ENCODE measurements at regions not wholly inside any gene's neighbourhood (a gene's known extent, or its start where the extent isn't known, plus 50 kb on each side); places are given as distances from the start of the nearest gene placed in this dataset.
A peak's percentile ranks its signal among the peaks of the same experiment; 100 is the strongest.

GRCh38 chr10:118238573-118239235, 103.4 kb downstream of the FAM204A start:
- H3K4me3 ChIP-seq (ENCODE audit: insufficient read depth in 1 of 2, low read depth in 1 of 2, low read length in 2 of 2), result no peak overlapping the region
- H2AFZ ChIP-seq (ENCODE audit: low read depth, low read length), result no peak overlapping the region
- DNase-seq, result peak; percentile 8
- H2AK5ac ChIP-seq (ENCODE audit: low read length, severe bottlenecking), result no peak overlapping the region
- no peak overlapping the region for H3K27ac ChIP-seq (ENCODE audit: low read length, poor library complexity, severe bottlenecking)
- no peak overlapping the region for H3K4ac ChIP-seq (ENCODE audit: low read depth in 1 of 2, low read length in 2 of 2)
- H2BK12ac ChIP-seq (ENCODE audit: low read length in 2 of 2), result no peak overlapping the region
- no peaks in the 10 kb centered on the region for H3K9me3 ChIP-seq (ENCODE audit: control insufficient read depth, low read length)
- H4K91ac ChIP-seq (ENCODE audit: low read length), result no peak overlapping the region
- no peaks in the 10 kb centered on the region for H3K4me1 ChIP-seq (ENCODE audit: control insufficient read depth, insufficient read depth, low read depth, low read length)
- no peak overlapping the region for H4K8ac ChIP-seq (ENCODE audit: low read length)
- 74% methylated on average over 11 of the region's 13 CpGs for WGBS
- H3K36me3 ChIP-seq (ENCODE audit: control insufficient read depth in 1 of 2, insufficient read depth in 2 of 2, low read depth in 1 of 2, low read length in 2 of 2), result no peaks in the 10 kb centered on the region
- no peak overlapping the region for H2BK120ac ChIP-seq (ENCODE audit: low read depth, low read length)
- H3K27me3 ChIP-seq (ENCODE audit: control insufficient read depth in 1 of 2, insufficient read depth in 1 of 2, low read length in 2 of 2), result peaks cover 21 to 30% of the 10 kb centered on the region in 2 experiments
- H3K18ac ChIP-seq (ENCODE audit: low read depth in 1 of 2, low read length in 2 of 2), result no peak overlapping the region
- no peak overlapping the region for H2BK5ac ChIP-seq (ENCODE audit: low read depth, low read length, poor library complexity, severe bottlenecking)
- no peak overlapping the region for H3K4me2 ChIP-seq (ENCODE audit: low read length, poor library complexity, severe bottlenecking)
- no peak overlapping the region for H3K23ac ChIP-seq (ENCODE audit: low read length in 2 of 2)
- H3K9ac ChIP-seq (ENCODE audit: low read length), result peak overlapping the region; percentile 23
- H3K79me1 ChIP-seq (replicated peaks; ENCODE audit: low read length, poor library complexity, severe bottlenecking), result no peaks in the 10 kb centered on the region
- H3K14ac ChIP-seq (ENCODE audit: low read length in 2 of 2), result no peak overlapping the region
- H2BK15ac ChIP-seq (ENCODE audit: low read depth, poor library complexity, severe bottlenecking), result no peak overlapping the region

GRCh38 chr10:118237930-118238329, 104.2 kb downstream of the FAM204A start:
- Histone ChIP-seq H2BK5ac (ENCODE audit: low read depth, low read length, poor library complexity, severe bottlenecking) (no peak overlapping the region), H3K23ac (ENCODE audit: low read length in 2 of 2) (peak overlapping the region in 1 of 2 experiments; percentile 16), H3K14ac (ENCODE audit: low read length in 2 of 2) (no peak overlapping the region), H3K4ac (ENCODE audit: low read depth in 1 of 2, low read length in 2 of 2) (no peak overlapping the region), H4K91ac (ENCODE audit: low read length) (no peak overlapping the region), H3K4me2 (ENCODE audit: low read length, poor library complexity, severe bottlenecking) (no peak overlapping the region), H2BK15ac (ENCODE audit: low read depth, poor library complexity, severe bottlenecking) (no peak overlapping the region), H3K79me1 (replicated peaks; ENCODE audit: low read length, poor library complexity, severe bottlenecking) (no peaks in the 10 kb centered on the region), H4K8ac (ENCODE audit: low read length) (no peak overlapping the region), H3K4me1 (ENCODE audit: control insufficient read depth, insufficient read depth, low read depth, low read length) (no peaks in the 10 kb centered on the region), H2AFZ (ENCODE audit: low read depth, low read length) (no peak overlapping the region), H2BK12ac (ENCODE audit: low read length in 2 of 2) (no peak overlapping the region), H3K27me3 (ENCODE audit: control insufficient read depth in 1 of 2, insufficient read depth in 1 of 2, low read length in 2 of 2) (peaks cover 18 to 22% of the 10 kb centered on the region in 2 experiments), H3K36me3 (ENCODE audit: control insufficient read depth in 1 of 2, insufficient read depth in 2 of 2, low read depth in 1 of 2, low read length in 2 of 2) (no peaks in the 10 kb centered on the region), H3K18ac (ENCODE audit: low read depth in 1 of 2, low read length in 2 of 2) (no peak overlapping the region), H2BK120ac (ENCODE audit: low read depth, low read length) (no peak overlapping the region), H3K4me3 (ENCODE audit: insufficient read depth in 1 of 2, low read depth in 1 of 2, low read length in 2 of 2) (no peak overlapping the region), H3K27ac (ENCODE audit: low read length, poor library complexity, severe bottlenecking) (no peak overlapping the region), H2AK5ac (ENCODE audit: low read length, severe bottlenecking) (no peak overlapping the region), H3K9me3 (ENCODE audit: control insufficient read depth, low read length) (no peaks in the 10 kb centered on the region), H3K9ac (ENCODE audit: low read length) (no peak overlapping the region)
- 80% methylated on average over 5 of the region's 5 CpGs for WGBS
- no peak for DNase-seq

GRCh38 chr10:118234683-118235082, 107.4 kb downstream of the FAM204A start:
- Histone ChIP-seq H4K8ac (ENCODE audit: low read length) (no peak overlapping the region), H3K4me1 (ENCODE audit: control insufficient read depth, insufficient read depth, low read depth, low read length) (no peaks in the 10 kb centered on the region), H3K14ac (ENCODE audit: low read length in 2 of 2) (no peak overlapping the region), H3K27me3 (ENCODE audit: control insufficient read depth in 1 of 2, insufficient read depth in 1 of 2, low read length in 2 of 2) (peaks cover 14 to 15% of the 10 kb centered on the region in 2 experiments), H3K9me3 (ENCODE audit: control insufficient read depth, low read length) (no peaks in the 10 kb centered on the region), H2BK12ac (ENCODE audit: low read length in 2 of 2) (no peak overlapping the region), H3K79me1 (replicated peaks; ENCODE audit: low read length, poor library complexity, severe bottlenecking) (no peaks in the 10 kb centered on the region), H3K4me3 (ENCODE audit: insufficient read depth in 1 of 2, low read depth in 1 of 2, low read length in 2 of 2) (no peak overlapping the region), H4K91ac (ENCODE audit: low read length) (no peak overlapping the region), H2BK120ac (ENCODE audit: low read depth, low read length) (no peak overlapping the region), H3K36me3 (ENCODE audit: control insufficient read depth in 1 of 2, insufficient read depth in 2 of 2, low read depth in 1 of 2, low read length in 2 of 2) (no peaks in the 10 kb centered on the region), H2BK5ac (ENCODE audit: low read depth, low read length, poor library complexity, severe bottlenecking) (no peak overlapping the region), H3K18ac (ENCODE audit: low read depth in 1 of 2, low read length in 2 of 2) (no peak overlapping the region), H3K27ac (ENCODE audit: low read length, poor library complexity, severe bottlenecking) (no peak overlapping the region), H3K9ac (ENCODE audit: low read length) (no peak overlapping the region), H3K4me2 (ENCODE audit: low read length, poor library complexity, severe bottlenecking) (no peak overlapping the region), H2AFZ (ENCODE audit: low read depth, low read length) (no peak overlapping the region), H2BK15ac (ENCODE audit: low read depth, poor library complexity, severe bottlenecking) (no peak overlapping the region), H2AK5ac (ENCODE audit: low read length, severe bottlenecking) (no peak overlapping the region), H3K23ac (ENCODE audit: low read length in 2 of 2) (no peak overlapping the region), H3K4ac (ENCODE audit: low read depth in 1 of 2, low read length in 2 of 2) (no peak overlapping the region)
- DNase-seq, result no peak
- 89% methylated on average over 10 of the region's 10 CpGs for WGBS

GRCh38 chr10:118220346-118220850, 121.7 kb downstream of the FAM204A start:
- WGBS, result 37% methylated on average over 2 of the region's 2 CpGs
- DNase-seq, result no peak
- no peak overlapping the region for H2BK120ac ChIP-seq (ENCODE audit: low read depth, low read length)
- no peak overlapping the region for H3K27ac ChIP-seq (ENCODE audit: low read length, poor library complexity, severe bottlenecking)
- no peak overlapping the region for H3K4me3 ChIP-seq (ENCODE audit: insufficient read depth in 1 of 2, low read depth in 1 of 2, low read length in 2 of 2)
- H2AFZ ChIP-seq (ENCODE audit: low read depth, low read length), result no peak overlapping the region
- H3K4ac ChIP-seq (ENCODE audit: low read depth in 1 of 2, low read length in 2 of 2), result no peak overlapping the region
- no peak overlapping the region for H3K23ac ChIP-seq (ENCODE audit: low read length in 2 of 2)
- H2BK5ac ChIP-seq (ENCODE audit: low read depth, low read length, poor library complexity, severe bottlenecking), result no peak overlapping the region
- H2BK15ac ChIP-seq (ENCODE audit: low read depth, poor library complexity, severe bottlenecking), result no peak overlapping the region
- H3K9ac ChIP-seq (ENCODE audit: low read length), result no peak overlapping the region
- H3K36me3 ChIP-seq (ENCODE audit: control insufficient read depth in 1 of 2, insufficient read depth in 2 of 2, low read depth in 1 of 2, low read length in 2 of 2), result no peaks in the 10 kb centered on the region
- peaks cover 10% of the 10 kb centered on the region for H3K9me3 ChIP-seq (ENCODE audit: control insufficient read depth, low read length)
- H3K14ac ChIP-seq (ENCODE audit: low read length in 2 of 2), result no peak overlapping the region
- no peak overlapping the region for H4K8ac ChIP-seq (ENCODE audit: low read length)
- H3K79me1 ChIP-seq (replicated peaks; ENCODE audit: low read length, poor library complexity, severe bottlenecking), result no peaks in the 10 kb centered on the region
- H3K4me1 ChIP-seq (ENCODE audit: control insufficient read depth, insufficient read depth, low read depth, low read length), result no peaks in the 10 kb centered on the region
- H2BK12ac ChIP-seq (ENCODE audit: low read length in 2 of 2), result no peak overlapping the region
- no peak overlapping the region for H2AK5ac ChIP-seq (ENCODE audit: low read length, severe bottlenecking)
- no peaks in the 10 kb centered on the region for H3K27me3 ChIP-seq (ENCODE audit: control insufficient read depth in 1 of 2, insufficient read depth in 1 of 2, low read length in 2 of 2)
- H4K91ac ChIP-seq (ENCODE audit: low read length), result no peak overlapping the region
- no peak overlapping the region for H3K4me2 ChIP-seq (ENCODE audit: low read length, poor library complexity, severe bottlenecking)
- no peak overlapping the region for H3K18ac ChIP-seq (ENCODE audit: low read depth in 1 of 2, low read length in 2 of 2)
